Endodermal cell (in vitro differentiated cells): ENCODE measurements at regions not wholly inside any gene's neighbourhood (a gene's known extent, or its start where the extent isn't known, plus 50 kb on each side); places are given as distances from the start of the nearest gene placed in this dataset.
A peak's percentile ranks its signal among the peaks of the same experiment; 100 is the strongest.

Experiments
- DNase-seq: peaks from one replicate; pipeline ENCODE4 v3.0.0-alpha.2; 2017
- H3K27ac ChIP-seq: 2 replicates; pipeline ENCODE4 v1.5.1; 2013; ENCODE audit warnings: mild to moderate bottlenecking, low read depth, low read length, moderate library complexity
- H3K27me3 ChIP-seq: 2 replicates; pipeline ENCODE4 v1.6.1; 2013; ENCODE audit warnings: mild to moderate bottlenecking, low read length, moderate library complexity; ENCODE audit not compliant: insufficient read depth, control insufficient read depth, poor library complexity, severe bottlenecking
- H3K36me3 ChIP-seq: 2 replicates; pipeline ENCODE4 v1.7.0; 2013; ENCODE audit warnings: mild to moderate bottlenecking, low read length, moderate library complexity; ENCODE audit not compliant: control insufficient read depth, insufficient read depth
- H3K4me1 ChIP-seq: one replicate; pipeline ENCODE4 v1.7.0; 2013; ENCODE audit warnings: low read length; ENCODE audit not compliant: control insufficient read depth, insufficient read depth
- H3K4me3 ChIP-seq: 2 replicates; pipeline ENCODE4 v1.5.1; 2013; ENCODE audit warnings: mild to moderate bottlenecking, low read length, moderate library complexity
- H3K9ac ChIP-seq: 2 replicates; pipeline ENCODE4 v1.6.1; 2013; ENCODE audit warnings: mild to moderate bottlenecking, low read length, moderate library complexity; ENCODE audit not compliant: poor library complexity, severe bottlenecking; ENCODE audit errors: extremely low read depth
- H3K9me3 ChIP-seq: 2 replicates; pipeline ENCODE4 v1.6.1; 2013; ENCODE audit warnings: mild to moderate bottlenecking, low read length, moderate library complexity; ENCODE audit not compliant: control insufficient read depth
- H3K27ac Mint-ChIP-seq: 2 replicates; pipeline ENCODE4 v1.8.0; 2020; ENCODE audit warnings: mixed read lengths
- H3K27me3 Mint-ChIP-seq: 2 replicates; pipeline ENCODE4 v1.8.0; 2021; ENCODE audit warnings: mild to moderate bottlenecking, mixed read lengths; ENCODE audit not compliant: insufficient read depth
- H3K36me3 Mint-ChIP-seq: 2 replicates; pipeline ENCODE4 v1.8.0; 2020; ENCODE audit warnings: low read depth, mixed read lengths
- H3K4me1 Mint-ChIP-seq: 2 replicates; pipeline ENCODE4 v1.8.0; 2020; ENCODE audit warnings: mixed read lengths
- H3K4me3 Mint-ChIP-seq: 2 replicates; pipeline ENCODE4 v1.8.0; 2020; ENCODE audit warnings: mild to moderate bottlenecking, moderate library complexity, mixed read lengths
- H3K9me3 Mint-ChIP-seq: 2 replicates; pipeline ENCODE4 v1.8.0; 2020; ENCODE audit warnings: mild to moderate bottlenecking, mixed read lengths
- CTCF ChIP-seq: fragments of 200-600 bp; sonication (generic); conservative IDR thresholded peaks from 2 replicates; pipeline ENCODE4 v1.5.0; 2021; ENCODE audit warnings: antibody characterized with exemption, mild to moderate bottlenecking
- WGBS, 2 experiments: methylation state at CpG; one replicate each; pipeline versions ENCODE4 v1.1.5 to v1.1.7; 2013; ENCODE audit warnings: missing lambda C conversion rate in 2 of 2, mixed read lengths in 1 of 2; ENCODE audit not compliant: insufficient coverage in 1 of 2, insufficient read length in 1 of 2; 5-methylcytosine and 5-hydroxymethylcytosine counted together

- H3K36me3 Mint-ChIP-seq, result no peaks in the 10 kb centered on the region
- TF ChIP-seq CTCF, result no peak
Observed at GRCh38 chr6:112470950-112471349, 123.8 kb downstream of the RFPL4B start.

GRCh38 chr6:112475083-112475482, 128.0 kb downstream of the RFPL4B start:
- Mint-ChIP-seq H3K27ac (no peak overlapping the region), H3K9me3 (no peaks in the 10 kb centered on the region), H3K36me3 (no peaks in the 10 kb centered on the region), H3K4me1 (no peaks in the 10 kb centered on the region), H3K4me3 (no peak overlapping the region), H3K27me3 (no peaks in the 10 kb centered on the region)
- Histone ChIP-seq H3K27ac (peak overlapping the region; percentile 3), H3K4me1 (no peaks in the 10 kb centered on the region), H3K9ac (no peak overlapping the region), H3K9me3 (no peaks in the 10 kb centered on the region), H3K27me3 (no peaks in the 10 kb centered on the region), H3K4me3 (no peak overlapping the region), H3K36me3 (no peaks in the 10 kb centered on the region)
- DNase-seq, result no peak
- no peak for TF ChIP-seq CTCF

More at GRCh38 chr6:112470950-112471349, 123.8 kb downstream of the RFPL4B start:
- Histone ChIP-seq H3K27ac (no peak overlapping the region), H3K4me1 (no peaks in the 10 kb centered on the region), H3K4me3 (no peak overlapping the region), H3K36me3 (no peaks in the 10 kb centered on the region), H3K9me3 (no peaks in the 10 kb centered on the region), H3K9ac (no peak overlapping the region), H3K27me3 (no peaks in the 10 kb centered on the region)
- Mint-ChIP-seq H3K9me3 (no peaks in the 10 kb centered on the region), H3K4me3 (no peak overlapping the region), H3K4me1 (no peaks in the 10 kb centered on the region), H3K27ac (no peak overlapping the region), H3K27me3 (no peaks in the 10 kb centered on the region)
- WGBS, 2 experiments, result 89% methylated on average over 1 of the region's 1 CpG; no CpG with 5 or more reads in 1 of the 2 experiments
- no peak for DNase-seq

DNA sequence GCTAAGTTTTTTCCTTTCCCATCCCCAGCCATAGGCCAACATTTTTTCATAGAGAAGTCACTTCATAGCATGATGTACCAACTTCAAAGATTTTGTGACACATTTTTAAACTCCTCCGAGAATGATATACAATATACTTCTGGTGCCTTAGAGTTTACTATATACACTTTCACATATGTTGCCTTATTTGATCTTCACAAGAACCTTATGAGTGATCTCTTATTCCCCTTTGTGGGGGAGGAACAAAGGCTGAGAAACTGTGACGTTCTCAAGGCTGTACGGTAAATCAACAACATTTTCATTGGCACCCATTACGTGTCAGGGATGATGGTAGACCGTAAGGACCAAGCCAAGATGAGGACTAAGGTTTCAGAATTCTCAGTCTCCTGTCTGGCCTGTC, 130.0 kb downstream of the RFPL4B start:
- Mint-ChIP-seq H3K27me3 (no peaks in the 10 kb centered on the region), H3K4me3 (no peak overlapping the region), H3K9me3 (no peaks in the 10 kb centered on the region), H3K27ac (no peak overlapping the region), H3K36me3 (no peaks in the 10 kb centered on the region), H3K4me1 (no peaks in the 10 kb centered on the region)
- Histone ChIP-seq H3K4me1 (no peaks in the 10 kb centered on the region), H3K4me3 (no peak overlapping the region), H3K36me3 (no peaks in the 10 kb centered on the region), H3K27me3 (no peaks in the 10 kb centered on the region), H3K27ac (no peak overlapping the region), H3K9me3 (no peaks in the 10 kb centered on the region), H3K9ac (no peak overlapping the region)
- WGBS, 2 experiments, result 95 to 100% methylated on average over 1 to 5 of the region's 5 CpGs
- no peak for TF ChIP-seq CTCF
- no peak for DNase-seq
